Activated gamma-delta T cell treated with Interleukin-2 at 50 U/mL for 16 hours (primary cell): ENCODE measurements at regions not wholly inside any gene's neighbourhood (a gene's known extent, or its start where the extent isn't known, plus 50 kb on each side); places are given as distances from the start of the nearest gene placed in this dataset.

Source experiments
- DNase-seq: peaks from one replicate; pipeline ENCODE4 v3.0.0-alpha.2; 2020

DNA sequence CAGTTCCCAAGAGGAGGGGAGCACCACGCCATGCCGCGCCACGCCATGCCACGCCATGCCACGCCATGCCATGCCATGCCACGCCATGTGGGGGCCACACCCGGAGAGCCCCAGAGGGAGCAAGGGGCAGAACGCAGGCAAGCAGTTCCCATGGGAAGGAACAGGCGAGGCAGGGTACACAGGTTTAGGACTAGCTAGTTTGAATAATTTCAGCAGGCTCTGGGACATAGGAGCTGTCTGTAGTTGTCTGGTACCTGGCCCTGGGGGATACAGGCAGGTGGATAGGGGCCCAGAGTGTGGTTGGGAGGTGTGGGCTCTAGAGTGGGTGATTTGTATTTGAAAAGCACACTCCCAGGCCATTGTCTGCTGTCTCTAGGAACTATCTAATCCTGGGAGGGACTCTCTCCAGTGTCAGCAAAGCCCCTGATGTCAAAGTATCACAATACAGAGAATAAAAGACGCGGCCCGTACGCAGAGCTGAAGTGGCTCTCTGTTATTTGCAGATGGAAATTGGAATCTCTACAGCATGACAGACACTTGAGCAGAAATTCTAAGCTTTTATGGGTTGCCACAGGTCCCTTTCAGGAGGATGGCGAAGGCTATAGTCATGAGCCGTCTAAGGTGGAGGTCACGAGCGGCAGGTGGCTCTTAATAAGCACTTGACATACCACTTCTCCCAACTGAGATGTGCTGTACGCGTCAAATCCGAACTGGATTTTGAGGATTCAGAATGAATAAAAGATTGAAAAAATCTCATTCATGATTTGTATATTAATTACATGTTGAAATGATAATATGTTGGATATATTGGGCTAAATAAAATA is 220.8 kb upstream of the TNRC6C start:
- DNase-seq: no peak

DNA sequence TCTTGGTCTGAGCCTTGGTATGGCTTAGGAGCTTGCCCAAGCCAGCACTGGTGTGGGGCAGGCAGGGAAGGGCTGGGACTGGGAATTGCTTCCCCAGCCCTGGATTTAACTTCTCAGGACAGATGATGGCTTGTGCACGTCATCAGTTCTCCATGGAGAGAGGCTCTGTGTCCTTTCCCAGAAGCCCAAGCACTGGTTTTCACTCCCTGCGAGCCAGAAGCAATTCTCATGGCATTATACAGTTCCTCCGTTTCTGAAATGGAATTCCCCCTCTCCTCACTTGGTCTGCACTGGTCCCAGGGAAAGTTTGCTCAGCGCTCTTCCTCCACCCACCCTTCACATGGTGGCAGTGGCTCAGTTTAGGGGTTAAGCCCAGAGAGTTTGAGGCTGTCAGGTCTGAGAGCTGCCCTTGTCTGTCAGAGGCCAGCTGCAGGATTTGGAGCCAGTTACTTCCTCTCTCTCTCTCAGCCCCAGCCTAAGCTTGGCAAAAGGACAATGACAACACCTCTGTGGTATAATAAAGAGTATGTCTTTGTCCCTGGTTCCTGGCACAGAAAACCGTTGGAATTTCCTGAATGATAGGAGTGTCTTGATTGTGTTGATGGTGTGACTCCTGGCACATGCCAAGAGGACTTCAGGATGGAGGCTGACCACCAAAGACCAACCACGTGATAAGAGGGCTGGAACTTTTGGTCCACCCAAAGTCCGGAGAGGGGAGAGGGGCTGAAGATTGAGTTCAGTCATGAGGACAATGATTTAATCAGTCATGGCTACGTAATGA is 219.6 kb upstream of the TNRC6C start:
- DNase-seq: no peak

DNA sequence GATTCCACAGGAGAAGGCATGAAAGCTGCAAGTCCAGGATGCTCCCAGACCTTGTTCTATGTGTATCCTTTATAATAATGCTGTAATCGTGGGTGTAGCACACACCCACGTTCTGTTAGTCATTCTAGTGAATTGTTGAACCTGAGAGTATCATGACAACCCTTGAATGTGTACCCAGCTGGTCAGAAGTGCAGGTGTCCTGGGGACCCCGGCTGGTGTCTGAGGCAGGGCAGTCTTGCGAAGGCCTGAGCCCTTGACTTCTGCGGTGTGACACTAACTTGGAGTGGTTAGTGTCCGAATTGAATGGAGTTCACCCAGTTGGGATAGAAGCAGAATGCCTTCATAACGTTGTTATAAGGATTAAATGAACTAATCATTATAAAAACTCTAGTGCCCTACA is 218.0 kb upstream of the TNRC6C start:
- no peak for DNase-seq

DNA sequence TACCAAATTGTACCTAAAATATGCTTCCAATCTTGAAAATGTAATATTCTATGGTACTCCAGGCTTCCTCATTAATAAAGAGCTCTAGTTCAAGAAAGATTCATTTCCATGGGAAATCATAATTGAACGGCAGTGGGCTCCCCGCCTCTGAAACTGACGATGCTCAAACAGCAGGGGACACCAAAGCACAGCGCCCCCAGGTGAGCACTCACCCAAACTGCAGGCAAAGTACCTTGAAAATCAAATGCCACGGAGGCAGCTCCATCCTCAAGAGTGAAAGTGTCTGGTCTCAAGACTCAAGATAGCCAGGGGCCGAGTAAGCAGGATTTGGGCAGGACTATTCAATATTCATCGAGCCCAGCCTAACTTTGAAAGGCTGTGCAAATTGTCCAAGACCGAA is 217.4 kb upstream of the TNRC6C start:
- DNase-seq: no peak

DNA sequence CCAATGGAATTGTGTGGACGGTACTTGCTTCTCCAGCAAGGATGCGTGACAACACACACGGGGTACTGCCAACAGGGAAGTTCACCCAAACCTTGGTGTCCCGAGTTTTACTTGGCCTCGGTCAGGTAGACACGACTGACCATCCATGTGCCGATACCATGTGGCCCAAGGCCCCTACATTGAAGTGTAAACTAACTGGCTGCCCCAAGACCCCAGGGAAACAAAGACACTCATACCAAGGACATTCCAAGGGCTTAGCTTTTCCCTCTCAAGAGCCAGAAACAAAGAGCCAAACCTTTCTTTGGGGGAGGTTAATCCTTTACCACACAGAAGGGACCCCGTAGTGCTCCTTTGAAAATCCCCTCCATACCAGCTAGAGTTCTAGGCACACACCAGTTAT is 215.9 kb upstream of the TNRC6C start:
- no peak for DNase-seq

DNA sequence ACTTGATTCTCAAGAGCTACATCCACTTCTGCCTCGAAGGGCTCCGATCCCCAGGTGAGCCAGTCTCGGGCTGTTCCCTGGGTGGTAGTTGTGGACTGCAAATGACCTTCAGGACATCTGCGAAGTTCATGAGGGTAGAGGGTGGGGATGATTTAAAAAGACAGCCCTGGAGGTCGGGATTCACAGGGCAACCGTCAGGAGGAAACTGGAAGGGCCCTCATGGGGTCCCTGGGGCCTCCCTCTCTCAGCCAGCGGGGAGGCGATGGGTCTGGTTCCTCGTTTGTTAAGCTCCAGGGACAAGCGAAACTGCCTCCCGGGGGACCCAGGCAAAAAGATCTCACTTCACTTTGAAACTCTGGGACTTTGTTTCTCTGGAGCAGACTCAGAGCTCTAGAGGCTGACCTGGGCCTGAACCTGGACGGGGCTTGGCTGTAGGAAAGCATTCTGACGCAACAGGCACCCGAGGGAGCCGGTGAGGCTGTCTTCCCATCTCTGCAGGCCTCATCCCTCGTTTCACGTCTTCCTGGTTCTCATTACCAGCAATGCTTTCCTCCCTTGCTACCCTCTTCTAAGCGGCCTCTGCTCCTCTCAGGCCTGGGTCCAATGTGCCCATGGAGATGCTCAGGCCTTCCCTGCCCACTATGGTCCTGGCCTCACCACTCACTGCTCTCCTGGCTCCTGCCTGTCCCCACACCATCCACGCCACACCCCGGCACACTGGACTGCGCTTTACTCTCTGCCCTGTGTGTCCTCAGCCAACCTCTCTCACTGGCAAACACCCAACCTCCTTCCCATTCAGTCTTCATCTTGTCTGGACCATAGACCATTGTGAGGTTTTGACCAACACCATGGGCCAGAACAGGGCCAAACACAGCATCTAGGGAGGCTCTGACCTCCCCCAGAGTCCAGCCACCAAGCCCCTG is 214.2 kb upstream of the TNRC6C start:
- no peak for DNase-seq

DNA sequence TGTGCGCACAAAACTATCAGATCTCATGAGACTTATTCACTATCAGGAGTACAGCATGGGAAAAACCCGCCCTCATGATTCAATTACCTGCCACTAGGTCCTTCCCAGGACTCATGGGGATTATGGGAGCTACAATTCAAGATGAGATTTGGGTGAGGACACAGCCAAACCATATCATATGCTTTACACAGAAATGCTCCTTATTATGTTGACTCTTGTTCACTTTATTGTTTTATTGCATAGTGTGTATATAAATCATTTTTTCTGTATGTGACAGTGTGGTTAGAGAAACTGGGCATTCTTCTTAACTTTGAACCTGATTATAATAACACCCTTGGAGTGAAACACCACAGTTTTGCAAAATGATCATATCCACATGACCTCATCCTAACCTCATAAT is 212.8 kb upstream of the TNRC6C start:
- no peak for DNase-seq

DNA sequence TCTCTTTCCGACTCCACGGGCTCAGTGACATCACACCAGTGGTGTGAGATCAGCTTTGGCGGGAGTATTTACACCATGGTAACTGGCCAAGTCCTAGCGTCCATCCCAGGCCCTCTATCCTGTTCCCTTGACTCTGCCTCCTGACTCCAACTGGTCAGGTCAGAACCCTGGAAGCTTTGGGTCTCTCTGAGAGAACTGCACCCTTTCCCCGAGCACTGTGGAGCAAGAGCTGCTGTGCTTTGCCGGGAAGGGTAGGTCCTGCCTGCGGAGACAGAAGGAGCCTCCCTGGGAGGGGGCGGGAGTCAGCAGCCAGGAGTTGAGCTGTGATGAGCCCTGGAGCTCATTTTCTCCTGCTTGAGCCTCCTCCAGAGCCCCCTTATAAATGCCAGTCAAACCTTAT is 212.1 kb upstream of the TNRC6C start:
- DNase-seq: no peak

DNA sequence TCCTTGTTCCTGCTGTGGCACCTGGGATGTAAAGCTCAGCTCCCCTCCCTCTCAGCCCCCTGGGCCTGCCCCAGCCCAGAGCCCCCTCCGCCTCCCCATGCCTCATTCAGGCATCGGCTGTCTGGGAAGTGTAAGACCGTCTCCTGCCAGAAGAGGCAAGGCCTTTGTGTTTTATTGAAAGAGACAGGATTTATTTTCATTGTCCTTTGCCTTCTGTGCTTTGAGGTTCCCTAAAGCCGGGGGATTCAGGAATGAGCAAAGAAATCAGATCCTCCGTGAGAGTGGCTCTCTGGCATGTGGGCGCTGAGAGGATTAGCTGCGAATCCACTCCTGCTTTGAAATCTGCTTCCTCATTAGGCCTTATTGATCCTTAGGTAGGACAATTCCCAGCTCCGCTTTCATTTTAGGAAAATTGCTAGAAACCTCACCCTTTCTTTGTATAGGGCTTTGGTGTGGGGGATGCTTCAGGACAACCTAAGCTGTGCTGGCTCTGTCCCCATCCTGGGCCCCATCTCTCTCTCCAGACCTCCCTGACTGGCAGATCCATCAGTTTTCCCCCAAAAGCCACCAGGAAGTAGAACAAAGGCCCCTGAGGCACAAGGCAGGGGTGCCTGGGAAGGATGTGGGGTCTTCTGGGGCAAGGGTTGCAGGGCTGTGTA is 211.5 kb upstream of the TNRC6C start:
- DNase-seq: no peak

DNA sequence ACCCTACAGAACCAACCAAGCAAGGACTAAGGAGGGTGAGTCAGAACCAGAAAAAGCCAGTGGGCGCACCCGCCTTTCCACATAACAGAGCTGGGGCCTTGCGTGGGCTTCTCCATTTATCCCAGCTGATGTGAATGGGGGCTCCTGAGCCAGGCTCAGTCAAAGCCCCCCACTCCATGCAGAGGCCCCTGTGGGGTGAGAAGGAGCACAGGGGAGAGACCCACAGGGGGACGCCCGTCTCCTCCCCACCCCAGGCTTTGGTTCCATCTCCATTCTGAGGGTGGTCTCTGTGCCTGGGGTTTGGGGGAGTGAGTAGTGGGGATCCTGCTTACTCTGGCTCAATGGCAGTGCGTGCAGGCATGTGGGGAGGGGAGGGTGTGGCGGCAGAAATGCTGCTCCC is 210.1 kb upstream of the TNRC6C start:
- DNase-seq: no peak

DNA sequence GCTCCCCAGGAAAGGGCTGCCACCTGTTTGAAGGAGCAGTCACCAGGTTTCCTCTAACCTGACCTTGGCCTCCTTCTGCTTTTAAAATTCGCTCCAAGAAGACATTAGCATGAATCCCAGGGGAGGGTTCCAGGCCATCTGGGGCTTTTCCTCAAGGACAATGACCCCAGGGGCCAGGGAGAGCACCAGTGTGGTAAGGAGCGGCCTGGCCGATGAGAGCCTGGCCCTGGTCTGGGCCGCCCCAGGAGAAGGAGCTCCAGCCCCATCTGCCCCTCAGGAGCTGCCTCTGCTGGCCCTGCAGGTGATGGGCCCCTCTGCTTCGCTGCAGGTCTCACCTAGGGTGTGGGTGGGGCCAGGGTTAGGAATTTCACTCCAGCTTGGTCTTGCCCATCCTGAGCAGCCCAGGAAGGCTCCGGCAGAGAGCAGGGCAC is 209.2 kb upstream of the TNRC6C start:
- no peak for DNase-seq

DNA sequence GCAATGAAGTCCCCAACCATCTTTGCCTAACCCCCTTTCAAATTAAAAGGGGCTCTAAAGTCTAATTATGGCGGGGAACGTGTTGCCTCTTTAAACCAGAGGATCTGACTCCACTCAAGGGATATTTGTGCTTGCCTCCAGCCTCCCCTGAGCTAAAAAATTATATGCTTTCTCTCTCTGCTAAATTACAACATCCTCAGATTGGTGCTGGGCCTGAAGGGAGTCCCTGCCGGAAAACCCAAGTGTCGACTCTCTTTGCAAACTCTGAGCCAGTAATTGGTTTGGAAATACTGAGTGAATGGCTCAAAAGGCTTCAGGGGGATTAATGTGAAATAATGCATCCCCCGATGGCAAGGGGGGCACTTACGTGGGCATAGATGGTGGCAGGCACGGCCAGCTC is 208.5 kb upstream of the TNRC6C start:
- DNase-seq: no peak

DNA sequence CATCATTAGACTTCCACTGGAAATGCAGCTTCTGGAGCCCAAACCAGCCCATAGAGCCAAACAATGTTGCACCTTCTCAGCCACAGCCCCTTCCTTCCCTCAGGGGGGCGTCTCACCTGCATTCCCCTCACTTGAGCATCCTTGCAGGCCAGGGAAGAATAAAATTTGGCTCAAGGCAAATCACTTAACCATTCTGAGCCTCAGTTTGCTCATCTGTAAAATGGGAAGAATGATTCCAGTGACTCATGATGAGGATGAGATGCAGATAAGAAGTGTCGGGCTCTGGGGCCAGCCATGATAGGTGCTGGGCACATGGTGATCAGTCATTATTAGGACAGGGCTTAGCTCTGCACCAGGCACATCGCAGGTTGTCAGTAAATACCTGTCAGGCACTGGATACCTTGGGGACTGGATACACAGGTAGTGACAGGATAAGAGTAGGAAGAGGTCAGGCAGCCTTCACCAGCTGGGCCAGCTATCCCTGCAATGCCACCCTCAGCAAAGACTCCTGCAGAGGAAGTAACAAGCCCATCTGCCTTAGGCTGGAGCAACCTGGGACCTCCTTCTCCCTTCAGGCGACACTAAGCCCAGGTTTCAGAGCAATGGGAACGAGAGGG is 208.0 kb upstream of the TNRC6C start:
- no peak for DNase-seq

DNA sequence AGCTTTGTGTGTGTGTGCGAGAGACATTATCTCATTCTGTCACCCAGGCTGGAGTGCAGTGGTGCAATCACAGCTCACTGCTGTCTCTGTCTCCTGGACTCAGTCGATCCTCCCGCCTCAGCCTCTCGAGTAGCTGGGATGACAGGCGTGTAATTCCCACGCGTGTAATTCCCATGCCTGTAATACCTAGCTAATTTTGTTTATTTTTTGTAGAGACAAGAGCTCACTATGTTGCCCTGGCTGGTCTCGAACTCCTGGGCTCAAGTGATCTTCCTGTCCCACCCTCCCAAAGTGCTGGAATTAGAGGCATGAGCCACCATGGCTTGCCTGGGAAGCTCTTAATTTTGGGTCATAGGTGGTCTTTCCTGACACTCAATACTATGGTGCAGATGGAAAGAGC is 205.3 kb upstream of the TNRC6C start:
- DNase-seq: no peak

DNA sequence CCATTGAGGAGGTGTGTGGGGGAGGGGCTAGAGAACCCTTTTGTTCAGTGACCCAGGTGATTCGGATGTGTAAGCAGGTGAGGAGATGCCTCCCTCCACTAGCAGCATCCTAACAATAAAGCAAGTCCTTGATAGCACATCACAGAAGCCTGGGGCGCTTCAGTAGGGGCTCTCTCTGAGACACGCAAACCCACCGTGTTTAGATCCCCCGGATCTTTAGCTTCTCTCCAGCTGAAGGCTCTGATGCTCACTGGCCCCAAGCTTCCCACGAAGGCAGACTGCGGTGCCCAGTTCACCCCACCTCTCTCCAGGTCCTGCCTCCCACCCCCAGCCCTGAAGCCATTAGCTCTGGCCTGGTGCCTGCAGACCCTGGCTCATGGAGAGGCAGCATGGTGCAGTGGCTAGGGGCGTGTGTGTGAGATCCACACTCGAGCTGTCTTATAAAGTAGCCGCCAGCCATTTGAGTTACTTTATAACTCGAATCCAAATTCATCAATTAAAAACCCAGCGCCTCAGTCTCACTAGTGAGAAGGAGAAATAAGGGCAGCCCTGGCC is 204.7 kb upstream of the TNRC6C start:
- no peak for DNase-seq

DNA sequence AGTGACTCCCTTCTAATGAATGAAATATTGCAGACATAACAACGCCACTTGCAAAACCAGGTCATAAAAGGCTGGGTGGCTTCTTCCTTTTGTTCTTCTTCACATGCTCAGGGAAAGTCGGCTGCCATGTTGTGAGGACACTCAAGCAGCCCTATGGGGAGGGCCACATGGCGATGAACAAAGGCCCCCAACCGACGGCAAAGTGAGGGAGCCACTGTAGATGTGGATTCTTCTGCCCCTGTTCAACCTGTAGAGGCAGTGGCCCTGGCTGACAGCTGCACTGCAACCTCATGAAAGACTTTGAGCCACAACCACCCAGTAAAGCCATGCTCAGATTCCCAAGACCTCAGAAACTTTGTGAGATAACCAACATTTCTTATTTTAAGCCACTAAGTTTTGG is 203.5 kb upstream of the TNRC6C start:
- DNase-seq: no peak

DNA sequence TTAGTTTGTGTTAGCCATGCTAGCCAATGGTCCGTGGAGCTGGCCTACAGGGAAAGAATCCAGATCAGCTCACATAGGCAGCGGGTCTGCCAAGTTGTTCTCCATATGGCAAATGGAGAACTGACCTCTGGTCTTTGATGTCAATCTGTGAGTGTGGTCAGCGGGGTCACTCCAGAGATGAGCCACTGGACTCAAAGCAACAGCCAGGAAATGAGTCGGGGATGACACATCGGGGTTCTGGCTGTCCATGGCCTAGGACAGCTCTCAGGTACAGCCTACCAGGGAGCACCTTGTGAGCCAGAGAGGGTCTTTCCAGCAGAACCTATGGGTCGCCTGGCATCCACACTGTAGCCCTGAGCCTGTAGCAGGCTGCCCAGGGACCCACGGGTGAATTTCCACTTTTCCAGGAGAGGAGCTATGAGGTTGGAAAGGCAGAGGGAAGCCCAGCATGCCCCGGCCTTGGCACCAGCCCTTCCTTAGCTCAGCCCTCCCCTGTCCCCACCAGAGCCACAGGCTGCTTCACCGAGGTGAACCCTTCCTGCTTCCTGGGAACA is 203.0 kb upstream of the TNRC6C start:
- DNase-seq: no peak

DNA sequence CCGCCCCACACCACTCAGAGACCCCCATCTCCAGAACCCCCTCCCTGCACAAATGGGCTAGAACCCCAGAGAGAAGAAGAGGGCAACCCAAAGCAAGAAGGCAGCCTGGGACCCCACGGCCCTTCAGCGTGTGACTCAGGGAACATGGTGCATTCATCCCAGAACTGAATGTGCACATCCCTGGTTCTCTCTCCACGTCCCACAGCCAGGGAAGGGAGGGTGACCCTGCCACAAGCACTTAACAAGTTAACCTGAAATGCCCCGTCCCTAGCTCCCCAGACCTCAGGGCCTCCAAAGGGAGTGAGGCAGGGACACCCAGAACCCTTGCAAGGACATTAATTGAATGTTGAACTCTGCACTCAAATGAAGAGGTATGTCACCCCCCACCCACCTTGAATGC is 202.5 kb upstream of the TNRC6C start:
- no peak for DNase-seq

DNA sequence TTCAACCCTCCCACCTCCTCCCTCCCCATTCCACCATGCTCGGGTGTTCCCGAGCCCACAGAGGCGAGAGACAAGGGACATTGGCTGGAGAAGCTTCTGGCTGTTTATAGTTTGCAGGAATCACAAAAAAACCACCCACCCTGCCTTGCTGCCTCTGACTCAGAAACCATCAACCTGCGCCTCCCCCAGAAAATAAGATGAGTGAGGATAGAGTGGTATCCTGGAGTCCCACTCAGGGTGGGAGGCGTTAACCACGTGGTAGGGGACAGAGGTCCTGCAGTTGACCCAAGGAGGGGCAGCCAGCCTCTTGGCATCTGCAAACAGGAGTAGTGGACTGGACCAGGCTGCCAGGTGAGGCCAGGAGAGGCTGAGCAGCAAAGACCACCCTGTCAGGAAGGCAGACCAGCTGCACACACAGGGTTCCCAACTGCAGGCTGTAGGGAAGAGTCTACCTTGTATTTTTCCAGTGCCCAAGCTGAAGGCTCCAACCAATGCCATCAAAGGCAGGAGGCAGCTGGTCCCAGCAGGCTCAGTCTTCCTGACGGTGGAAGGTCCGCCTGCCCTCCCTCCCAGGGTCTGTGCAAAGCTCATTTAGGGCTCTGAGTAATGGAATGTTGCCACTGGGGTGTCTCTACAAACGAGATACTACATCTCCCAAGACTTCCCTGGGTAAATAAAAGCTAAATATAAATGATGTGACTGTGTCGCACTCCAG is 201.5 kb upstream of the TNRC6C start:
- DNase-seq: no peak

DNA sequence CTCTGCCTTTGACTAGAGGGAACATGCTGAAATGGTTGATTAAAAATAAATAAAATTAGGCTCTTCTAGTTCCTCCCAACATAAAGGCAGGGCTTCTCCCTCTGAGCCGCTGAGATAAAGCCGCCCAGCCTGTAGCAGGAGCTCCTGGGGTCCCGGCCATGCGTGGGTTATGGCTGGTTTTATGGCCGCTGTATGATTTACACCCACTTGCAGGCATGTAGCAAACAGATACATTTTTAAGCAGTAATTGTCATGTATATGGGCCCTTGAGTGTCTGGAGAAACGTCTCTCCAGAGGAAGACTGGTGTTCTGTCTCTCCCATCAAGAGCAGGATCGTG is 201.0 kb upstream of the TNRC6C start:
- DNase-seq: no peak

DNA sequence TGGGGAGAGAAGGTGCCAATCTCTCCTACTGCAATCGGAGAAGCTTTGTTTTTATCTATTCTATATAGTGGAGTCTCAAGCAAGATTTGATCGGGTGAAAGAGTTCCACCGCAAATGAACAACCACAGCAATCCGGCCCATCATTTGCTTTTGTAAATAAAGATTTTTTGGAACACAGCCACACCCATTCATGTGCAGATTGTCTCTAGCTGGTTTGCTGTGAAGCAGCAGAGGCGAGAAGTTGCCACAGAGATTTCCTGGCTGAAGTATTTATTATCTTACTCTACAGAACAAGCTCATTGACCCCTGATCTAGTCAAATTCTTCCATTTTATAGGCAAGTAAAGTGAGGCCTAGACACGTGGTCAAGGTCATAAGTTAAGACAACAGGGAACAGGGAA is 195.5 kb upstream of the TNRC6C start:
- no peak for DNase-seq
